ENCODE measurements at regions not wholly inside any gene's neighbourhood (a gene's known extent, or its start where the extent isn't known, plus 50 kb on each side); places are given as distances from the start of the nearest gene placed in this dataset.

GRCh38 chr5:40260361-40260760 lies 419.4 kb upstream of the PTGER4 start:
- POLR2A ChIA-PET = no interaction called here
- ATAC-seq (no peak), DNase-seq (ENCODE audit: low read depth in 1 of 2, low spot score in 1 of 2) (no peak), FAIRE-seq (no peak)
- Histone ChIP-seq H3K4me3 (no peak overlapping the region), H3K27ac (no peak overlapping the region), H3K9me3 (no peaks in the 10 kb centered on the region), H3K4me1 (no peaks in the 10 kb centered on the region), H3K4me2 (no peak overlapping the region)
- TF ChIP-seq CHD4 (IDR thresholded peaks at IDR 0.05; ENCODE audit: borderline replicate concordance) (no peak), RARB (CRISPR knock-in tag; IDR thresholded peaks at IDR 0.05) (no peak), E2F6 (IDR thresholded peaks at IDR 0.05; ENCODE audit: borderline replicate concordance, low read depth) (no peak), ZSCAN20 (CRISPR knock-in tag; IDR thresholded peaks at IDR 0.05) (no peak), HOXB5 (CRISPR knock-in tag; IDR thresholded peaks at IDR 0.05) (no peak), FOXS1 (CRISPR knock-in tag; IDR thresholded peaks at IDR 0.05) (no peak), ZFP36 (IDR thresholded peaks at IDR 0.05; ENCODE audit: borderline replicate concordance, partially characterized antibody) (no peak), CBX8 (IDR thresholded peaks at IDR 0.05) (no peak)
- 31% methylated on average over 4 of the region's 4 CpGs for WGBS (ENCODE audit: missing lambda C conversion rate)
- CTCF ChIA-PET = no interaction called here

- CTCF ChIA-PET = interaction anchor here (0.7 to 0.9 kb wide), 2 partner anchors 27 to 75 kb away, joined by 3 read pairs; no protein-coding TSS in a partner anchor
Observed at GRCh38 chr5:40258222-40258621, 421.5 kb upstream of the PTGER4 start.

GRCh38 chr5:40240671-40241070 lies 439.0 kb upstream of the PTGER4 start:
- Histone ChIP-seq H3K4me3 (no peak overlapping the region), H3K4me1 (no peaks in the 10 kb centered on the region), H3K27ac (no peak overlapping the region), H3K9me3 (peaks cover 6% of the 10 kb centered on the region; the same call in 1 of the 3 replicates), H3K4me2 (no peak overlapping the region)
- no peak for ATAC-seq
- POLR2A ChIA-PET = no interaction called here
- CTCF ChIA-PET = interaction anchor here (0.6 kb wide), 1 partner anchor 1247 kb away, joined by 3 read pairs; no protein-coding TSS in a partner anchor
- no peak for DNase-seq (ENCODE audit: low read depth in 1 of 2, low spot score in 1 of 2)
- no peak for TF ChIP-seq HDAC2 (IDR thresholded peaks at IDR 0.05)
- TF ChIP-seq NR3C1 (IDR thresholded peaks at IDR 0.05) = no peak
- no peak for TF ChIP-seq CTCF (IDR thresholded peaks at IDR 0.05)
- TF ChIP-seq ELK1 (IDR thresholded peaks at IDR 0.05; ENCODE audit: low read depth, low read length) = no peak
- TF ChIP-seq HOXA7 (CRISPR knock-in tag; IDR thresholded peaks at IDR 0.05) = no peak
- no peak for TF ChIP-seq JUN (IDR thresholded peaks at IDR 0.05)
- TF ChIP-seq CHD4 (IDR thresholded peaks at IDR 0.05; ENCODE audit: borderline replicate concordance) = no peak
- TF ChIP-seq FOXS1 (CRISPR knock-in tag; IDR thresholded peaks at IDR 0.05) = no peak
- no peak for TF ChIP-seq MAZ (IDR thresholded peaks at IDR 0.05; ENCODE audit: borderline replicate concordance, low read depth, low read length)
- TF ChIP-seq PBX3 (IDR thresholded peaks at IDR 0.05) = no peak
- TF ChIP-seq EP300 (IDR thresholded peaks at IDR 0.05) = no peak
- no peak for TF ChIP-seq ZNF302 (CRISPR knock-in tag; IDR thresholded peaks at IDR 0.05)
- TF ChIP-seq SREBF2 (IDR thresholded peaks at IDR 0.05) = no peak
- FAIRE-seq = no peak

More at GRCh38 chr5:40258222-40258621, 421.5 kb upstream of the PTGER4 start:
- Histone ChIP-seq H3K27ac (no peak overlapping the region), H3K9me3 (no peaks in the 10 kb centered on the region), H3K4me3 (no peak overlapping the region), H3K4me2 (no peak overlapping the region), H3K4me1 (no peaks in the 10 kb centered on the region)
- no peak for TF ChIP-seq FOSB (CRISPR knock-in tag; IDR thresholded peaks at IDR 0.05)
- no peak for TF ChIP-seq ELK1 (IDR thresholded peaks at IDR 0.05; ENCODE audit: low read depth, low read length)
- TF ChIP-seq KDM5A (IDR thresholded peaks at IDR 0.05) = no peak
- TF ChIP-seq USF2 (IDR thresholded peaks at IDR 0.05) = no peak
- TF ChIP-seq E2F6 (IDR thresholded peaks at IDR 0.05; ENCODE audit: borderline replicate concordance, low read depth) = no peak
- DNase-seq (ENCODE audit: low read depth in 1 of 2, low spot score in 1 of 2) (no peak), FAIRE-seq (no peak), ATAC-seq (no peak)
- 83% methylated on average over 1 of the region's 1 CpG for WGBS (ENCODE audit: missing lambda C conversion rate)
- POLR2A ChIA-PET = no interaction called here
